H9 (cell line): ENCODE measurements at regions not wholly inside any gene's neighbourhood (a gene's known extent, or its start where the extent isn't known, plus 50 kb on each side); places are given as distances from the start of the nearest gene placed in this dataset.

Source experiments
- DNase-seq: peaks from one replicate; pipeline ENCODE4 v3.0.0-alpha.2; 2017
- H2AFZ ChIP-seq: one replicate; pipeline ENCODE4 v1.6.1; 2013; ENCODE audit warnings: mild to moderate bottlenecking, low read length, control low read depth, moderate library complexity
- H2AK5ac ChIP-seq: 2 replicates; pipeline ENCODE4 v1.6.1; 2013; ENCODE audit warnings: low read length, control low read depth, mixed read lengths; ENCODE audit not compliant: insufficient read length
- H2BK120ac ChIP-seq: one replicate; pipeline ENCODE4 v1.6.1; 2013; ENCODE audit warnings: low read depth, mild to moderate bottlenecking, low read length, control low read depth, inconsistent platforms; ENCODE audit not compliant: poor library complexity, severe bottlenecking
- H2BK12ac ChIP-seq: 2 replicates; pipeline ENCODE4 v1.6.1; 2013; ENCODE audit warnings: low read length, control low read depth, mixed read lengths, low read depth; ENCODE audit not compliant: insufficient read length
- H2BK15ac ChIP-seq: 2 replicates; pipeline ENCODE4 v1.6.1; 2013; ENCODE audit warnings: low read depth, low read length, control low read depth
- H2BK20ac ChIP-seq: one replicate; pipeline ENCODE4 v1.6.1; 2013; ENCODE audit warnings: low read depth, mild to moderate bottlenecking, low read length, control low read depth, inconsistent platforms; ENCODE audit not compliant: poor library complexity, severe bottlenecking
- H2BK5ac ChIP-seq: 2 replicates; pipeline ENCODE4 v1.6.1; 2013; ENCODE audit warnings: low read length, control low read depth, mixed read lengths; ENCODE audit not compliant: insufficient read length
- H3K14ac ChIP-seq: 2 replicates; pipeline ENCODE4 v1.6.1; 2013; ENCODE audit warnings: low read length, control low read depth; ENCODE audit not compliant: insufficient read depth
- H3K18ac ChIP-seq: 2 replicates; pipeline ENCODE4 v1.6.1; 2013; ENCODE audit warnings: low read depth, mild to moderate bottlenecking, mixed read lengths, low read length, control low read depth; ENCODE audit not compliant: insufficient read length
- H3K23ac ChIP-seq: 2 replicates; pipeline ENCODE4 v1.6.1; 2013; ENCODE audit warnings: low read length, control low read depth, mixed read lengths, low read depth; ENCODE audit not compliant: insufficient read length
- H3K23me2 ChIP-seq: 2 replicates; pipeline ENCODE4 v1.6.1; 2013; ENCODE audit warnings: low read depth, mild to moderate bottlenecking, mixed read lengths, low read length, control low read depth; ENCODE audit not compliant: insufficient read length, poor library complexity, severe bottlenecking
- H3K27ac ChIP-seq: 2 replicates; pipeline ENCODE4 v1.5.1; 2013; ENCODE audit warnings: low read length, control low read depth, mixed read lengths, low read depth; ENCODE audit not compliant: insufficient read length
- H3K27me3 ChIP-seq: 2 replicates; pipeline ENCODE4 v1.6.1; 2013; ENCODE audit warnings: low read length, control low read depth, inconsistent platforms; ENCODE audit not compliant: insufficient read depth
- H3K4ac ChIP-seq: 2 replicates; pipeline ENCODE4 v1.6.1; 2013; ENCODE audit warnings: low read depth, mild to moderate bottlenecking, control low read depth, inconsistent platforms, low read length, moderate library complexity
- H3K4me1 ChIP-seq: 2 replicates; pipeline ENCODE4 v1.6.1; 2013; ENCODE audit warnings: low read length, control low read depth, inconsistent platforms; ENCODE audit not compliant: insufficient read depth
- H3K4me2 ChIP-seq: 2 replicates; pipeline ENCODE4 v1.6.1; 2013; ENCODE audit warnings: low read length, control low read depth, mixed read lengths; ENCODE audit not compliant: insufficient read length, insufficient read depth
- H3K56ac ChIP-seq: 2 replicates; pipeline ENCODE4 v1.6.1; 2013; ENCODE audit warnings: low read depth, mild to moderate bottlenecking, mixed read lengths, low read length, control low read depth; ENCODE audit not compliant: insufficient read length
- H3K79me1 ChIP-seq: 2 replicates; pipeline ENCODE4 v1.6.1; 2013; ENCODE audit warnings: low read depth, mild to moderate bottlenecking, moderate library complexity, low read length, control low read depth, inconsistent platforms; ENCODE audit not compliant: insufficient read depth, poor library complexity, severe bottlenecking
- H3K79me2 ChIP-seq: 2 replicates; pipeline ENCODE4 v1.6.1; 2013; ENCODE audit warnings: low read length, control low read depth, inconsistent platforms; ENCODE audit not compliant: insufficient read depth
- H3K9ac ChIP-seq: 2 replicates; pipeline ENCODE4 v1.6.1; 2013; ENCODE audit warnings: low read length, control low read depth, mixed read lengths; ENCODE audit not compliant: insufficient read length; ENCODE audit errors: extremely low read depth
- H3K9me3 ChIP-seq: one replicate; pipeline ENCODE4 v1.6.1; 2013; ENCODE audit warnings: low read depth, low read length, inconsistent platforms; ENCODE audit not compliant: control insufficient read depth
- H3T11ph ChIP-seq: one replicate; pipeline ENCODE4 v1.6.1; 2013; ENCODE audit warnings: mild to moderate bottlenecking, low read length, control low read depth, inconsistent platforms
- H4K20me1 ChIP-seq: one replicate; pipeline ENCODE4 v1.6.1; 2013; ENCODE audit not compliant: control insufficient read depth, insufficient read length, insufficient read depth
- H4K5ac ChIP-seq: 2 replicates; pipeline ENCODE4 v1.6.1; 2013; ENCODE audit warnings: low read depth, mild to moderate bottlenecking, mixed read lengths, low read length, control low read depth; ENCODE audit not compliant: insufficient read length
- H4K8ac ChIP-seq: replicated peaks from 2 replicates; pipeline ENCODE4 v1.6.1; 2013; ENCODE audit warnings: low read length, control low read depth, mixed read lengths, low read depth; ENCODE audit not compliant: insufficient read length
- H4K91ac ChIP-seq: 2 replicates; pipeline ENCODE4 v1.6.1; 2013; ENCODE audit warnings: low read depth, mild to moderate bottlenecking, moderate library complexity, mixed read lengths, low read length, control low read depth; ENCODE audit not compliant: insufficient read length
- H3K27ac Mint-ChIP-seq, 3 experiments: 2 replicates in 2 of 3; 3 replicates in 1 of 3; pipeline ENCODE4 v1.8.0; 2020 to 2021; ENCODE audit warnings: mixed read lengths in 3 of 3, mild to moderate bottlenecking in 1 of 3, moderate library complexity in 1 of 3
- H3K27me3 Mint-ChIP-seq: 2 replicates; pipeline ENCODE4 v1.8.0; 2021; ENCODE audit warnings: low read depth, mild to moderate bottlenecking, moderate library complexity, mixed read lengths
- H3K36me3 Mint-ChIP-seq, 3 experiments: 2 replicates in 2 of 3; 3 replicates in 1 of 3; pipeline ENCODE4 v1.8.0; 2020 to 2021; ENCODE audit warnings: low read depth in 3 of 3, mixed read lengths in 3 of 3; ENCODE audit not compliant: insufficient read depth in 1 of 3
- H3K4me1 Mint-ChIP-seq, 2 experiments: 2 replicates each; pipeline ENCODE4 v1.8.0; 2020; ENCODE audit warnings: mixed read lengths in 2 of 2
- H3K4me3 Mint-ChIP-seq, 2 experiments: 2 replicates in 1 of 2; 3 replicates in 1 of 2; pipeline ENCODE4 v1.8.0; 2020 to 2021; ENCODE audit warnings: mild to moderate bottlenecking in 2 of 2, mixed read lengths in 2 of 2, moderate library complexity in 1 of 2
- H3K9me3 Mint-ChIP-seq, 2 experiments: 2 replicates in 1 of 2; 3 replicates in 1 of 2; pipeline ENCODE4 v1.8.0; 2020; ENCODE audit warnings: mild to moderate bottlenecking in 2 of 2, mixed read lengths in 2 of 2, moderate library complexity in 1 of 2
- CTCF ChIP-seq: fragments of 200-600 bp; sonication (generic); conservative IDR thresholded peaks from 3 replicates; pipeline ENCODE4 v1.8.0; 2021; ENCODE audit warnings: antibody characterized with exemption, mild to moderate bottlenecking
- WGBS: extraction: QIAGEN DNeasy Blood & Tissue Kit; methylation state at CpG from one replicate; pipeline ENCODE4 v1.1.7; 2013; ENCODE audit warnings: missing lambda C conversion rate, low lambda C conversion rate, mixed read lengths; ENCODE audit not compliant: insufficient read length; ENCODE audit errors: extremely low coverage; 5-methylcytosine and 5-hydroxymethylcytosine counted together

GRCh38 chr7:17689361-17689902 is 250.9 kb downstream of the SNX13 start:
- Histone ChIP-seq H4K8ac (no peak overlapping the region), H3T11ph (no peak overlapping the region), H3K23me2 (no peaks in the 10 kb centered on the region), H3K27ac (no peak overlapping the region), H2AFZ (no peak overlapping the region), H3K4me2 (no peak overlapping the region), H3K23ac (no peak overlapping the region), H3K9ac (no peak overlapping the region), H3K18ac (no peak overlapping the region), H3K56ac (no peak overlapping the region), H3K9me3 (no peaks in the 10 kb centered on the region), H4K20me1 (no peaks in the 10 kb centered on the region), H2BK20ac (no peak overlapping the region), H3K79me1 (no peaks in the 10 kb centered on the region), H2AK5ac (no peak overlapping the region), H3K27me3 (no peaks in the 10 kb centered on the region), H3K79me2 (no peaks in the 10 kb centered on the region), H2BK120ac (no peak overlapping the region), H4K91ac (no peak overlapping the region), H2BK5ac (no peak overlapping the region), H4K5ac (no peak overlapping the region), H3K14ac (no peak overlapping the region), H2BK15ac (no peak overlapping the region), H2BK12ac (no peak overlapping the region), H3K4ac (no peak overlapping the region), H3K4me1 (no peaks in the 10 kb centered on the region)
- H3K4me3 Mint-ChIP-seq: no peak overlapping the region
- no peak for TF ChIP-seq CTCF
- WGBS: no CpG with 5 or more reads among the region's 5 CpGs
- no peaks in the 10 kb centered on the region for H3K27me3 Mint-ChIP-seq
- no peaks in the 10 kb centered on the region for H3K4me1 Mint-ChIP-seq
- DNase-seq: no peak
- peaks cover 0 to 8% of the 10 kb centered on the region in 2 experiments; a peak in 2 of 5 replicates for H3K9me3 Mint-ChIP-seq
- H3K36me3 Mint-ChIP-seq: no peaks in the 10 kb centered on the region; a peak in 1 of 7 replicates
- H3K27ac Mint-ChIP-seq: no peak overlapping the region
